ES-I3 (cell line): ENCODE measurements at regions not wholly inside any gene's neighbourhood (a gene's known extent, or its start where the extent isn't known, plus 50 kb on each side); places are given as distances from the start of the nearest gene placed in this dataset.
A peak's percentile ranks its signal among the peaks of the same experiment; 100 is the strongest.
"Not testable (repeated sequence)": the region's sequence is repeated elsewhere in the genome, so short reads cannot be mapped to it uniquely, and the experiment has no call there.

Source experiments
- H3K36me3 ChIP-seq: 2 replicates; pipeline ENCODE4 v1.6.1; 2013; ENCODE audit warnings: mild to moderate bottlenecking, low read length, control low read depth, moderate library complexity; ENCODE audit not compliant: insufficient read depth
- H3K4me1 ChIP-seq: 2 replicates; pipeline ENCODE4 v1.6.1; 2013; ENCODE audit warnings: mild to moderate bottlenecking, control low read depth, low read length; ENCODE audit not compliant: insufficient read depth
- H3K9ac ChIP-seq: 2 replicates; pipeline ENCODE4 v1.6.1; 2013; ENCODE audit warnings: low read depth, mild to moderate bottlenecking, low read length, moderate library complexity
- H3K9me3 ChIP-seq: 2 replicates; pipeline ENCODE4 v1.6.1; 2013; ENCODE audit warnings: mild to moderate bottlenecking, low read length, moderate library complexity; ENCODE audit not compliant: control insufficient read depth, insufficient read depth

DNA sequence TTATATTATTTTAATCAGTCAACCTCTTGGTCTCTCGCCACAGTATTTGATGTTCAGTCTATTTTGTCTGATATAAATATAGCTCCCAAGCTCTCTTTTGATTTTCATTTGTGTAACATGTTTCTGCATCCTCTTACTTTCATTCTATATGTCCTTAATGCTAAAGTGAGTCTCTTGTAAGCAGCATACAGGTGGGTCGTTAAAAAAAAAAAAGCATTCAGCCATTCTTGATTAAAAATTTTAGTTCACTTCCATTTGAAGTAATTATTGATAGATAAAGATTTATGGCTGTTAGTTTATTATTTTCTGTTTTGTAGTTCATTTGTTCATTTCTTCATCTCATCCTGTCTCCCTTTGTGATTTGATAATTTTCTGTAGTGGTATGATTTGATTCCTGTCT, 229.1 kb downstream of the GUCY2F start:
- H3K9me3 ChIP-seq: peaks cover 5% of the 10 kb centered on the region
- no peaks in the 10 kb centered on the region for H3K4me1 ChIP-seq
- H3K36me3 ChIP-seq: no peaks in the 10 kb centered on the region
- no peak overlapping the region for H3K9ac ChIP-seq

DNA sequence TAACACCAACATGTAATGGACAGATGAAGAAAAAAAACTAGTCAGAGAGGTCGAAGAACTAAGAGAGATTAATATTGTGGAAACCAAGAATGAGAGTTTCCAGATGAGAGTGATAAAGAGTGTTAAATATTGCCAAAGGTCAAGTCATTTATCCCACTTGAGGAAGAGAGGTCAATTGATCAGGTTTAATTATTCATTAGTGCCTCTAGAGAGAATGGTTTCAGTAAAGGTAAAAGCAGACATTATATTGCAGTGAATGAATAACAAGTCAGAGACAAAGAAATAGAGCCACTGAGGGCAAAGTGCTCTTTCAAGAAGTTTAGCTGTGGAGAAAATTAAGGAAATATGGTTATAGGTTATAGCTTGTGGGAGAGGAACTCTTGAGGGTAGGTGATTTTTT, 263.1 kb downstream of the GUCY2F start:
- Histone ChIP-seq H3K9ac (no peak overlapping the region), H3K4me1 (no peaks in the 10 kb centered on the region), H3K36me3 (no peaks in the 10 kb centered on the region), H3K9me3 (no peaks in the 10 kb centered on the region; the same call in 1 of the 2 replicates)

DNA sequence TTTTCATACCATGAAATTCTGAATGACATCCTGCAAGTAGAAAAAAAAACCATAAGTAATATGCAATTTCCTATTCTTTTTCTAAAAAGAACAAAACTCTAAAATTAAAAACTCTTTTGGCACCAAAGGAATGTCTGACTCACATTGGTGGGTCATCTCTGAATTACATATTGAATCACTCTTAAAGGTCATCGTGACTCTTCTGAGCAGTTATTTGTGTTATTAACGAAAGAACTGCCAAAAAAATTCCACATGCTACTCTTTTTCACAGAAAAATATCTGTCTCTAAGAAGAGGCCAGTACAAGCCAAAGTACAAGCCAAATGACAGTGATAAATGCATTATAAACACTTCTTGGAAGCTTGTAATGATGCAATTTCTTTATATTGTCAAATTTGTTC, 282.2 kb downstream of the GUCY2F start:
- Histone ChIP-seq H3K9me3 (no peaks in the 10 kb centered on the region; the same call in 1 of the 2 replicates), H3K4me1 (peaks cover 7% of the 10 kb centered on the region; the same call in 1 of the 2 replicates), H3K36me3 (no peaks in the 10 kb centered on the region), H3K9ac (no peak overlapping the region)

DNA sequence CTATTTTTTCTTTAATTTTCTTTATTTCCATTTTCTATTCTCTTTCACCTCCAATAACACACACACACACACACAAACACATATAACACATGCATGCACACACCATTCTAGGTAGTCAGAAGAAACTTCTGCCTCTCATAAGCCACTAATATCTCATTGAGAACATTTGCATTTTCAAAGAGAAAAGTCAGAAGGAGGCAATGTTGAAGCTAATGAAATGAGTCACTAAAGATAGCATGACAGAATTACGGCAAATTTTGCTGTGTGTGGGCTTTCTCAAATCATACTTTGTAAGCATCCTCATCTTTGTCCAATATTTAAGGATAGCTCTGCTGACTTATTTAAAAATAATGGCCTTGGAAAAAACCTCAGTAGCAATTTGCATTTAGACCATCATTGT, 291.3 kb downstream of the GUCY2F start:
- Histone ChIP-seq H3K9me3 (peaks cover 3% of the 10 kb centered on the region), H3K9ac (no peak overlapping the region), H3K4me1 (peaks cover 36% of the 10 kb centered on the region), H3K36me3 (no peaks in the 10 kb centered on the region)

DNA sequence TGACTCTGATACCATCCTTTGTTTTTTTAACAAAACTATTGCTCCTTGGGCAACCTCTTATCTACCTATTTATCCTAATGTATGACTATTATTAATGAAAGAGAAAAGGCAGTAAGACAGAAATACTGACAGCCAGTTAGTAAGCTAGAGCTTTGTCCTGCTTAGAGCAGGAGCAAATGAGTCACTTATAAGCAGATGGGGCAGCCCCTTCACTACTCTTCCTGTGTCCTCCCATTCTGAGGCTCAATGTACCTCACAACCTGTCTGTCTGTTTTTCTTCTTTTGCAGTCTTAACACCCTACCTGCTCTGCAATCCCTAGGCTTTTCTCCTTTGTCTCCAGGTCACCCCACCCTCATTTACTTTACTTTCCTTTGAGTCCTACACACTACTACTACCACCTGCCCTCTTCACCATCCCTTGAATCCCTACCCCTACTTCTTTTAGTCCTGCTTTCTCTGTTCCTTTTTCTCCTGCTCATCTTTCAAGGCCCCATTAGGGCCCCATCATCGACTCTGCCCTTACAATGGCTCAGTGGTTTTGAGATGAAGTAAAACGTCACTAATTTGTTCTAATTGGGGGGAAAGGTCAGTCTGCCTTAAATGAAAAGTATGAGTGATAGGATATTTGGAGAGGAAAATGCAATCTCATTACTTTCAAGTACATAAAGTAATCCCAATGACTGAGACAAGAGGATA, 294.3 kb downstream of the GUCY2F start:
- H3K9me3 ChIP-seq: peaks cover 3% of the 10 kb centered on the region; the same call in 1 of the 2 replicates
- peaks cover 46% of the 10 kb centered on the region for H3K4me1 ChIP-seq
- H3K36me3 ChIP-seq: no peaks in the 10 kb centered on the region
- H3K9ac ChIP-seq: no peak overlapping the region

DNA sequence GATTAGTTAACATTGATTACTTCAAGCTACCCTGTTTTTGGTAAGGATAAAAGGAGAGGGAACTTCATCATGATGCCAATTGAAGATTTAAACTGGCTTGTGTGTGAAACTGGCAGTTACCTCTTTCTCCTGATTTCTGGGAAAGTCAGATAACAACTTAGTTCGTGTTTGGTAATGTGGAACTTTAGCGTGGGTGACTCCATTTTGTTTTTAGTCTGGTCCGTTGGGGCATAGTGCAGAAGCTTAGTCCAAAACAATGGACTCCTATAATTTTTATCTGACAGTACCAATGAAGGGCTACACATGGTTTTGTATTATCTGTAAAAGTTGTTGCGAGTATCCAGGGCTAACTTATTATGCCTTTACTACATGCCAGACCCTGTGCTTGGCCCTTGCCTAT, 294.9 kb downstream of the GUCY2F start:
- Histone ChIP-seq H3K9ac (no peak overlapping the region), H3K9me3 (peaks cover 3% of the 10 kb centered on the region; the same call in 1 of the 2 replicates), H3K36me3 (no peaks in the 10 kb centered on the region), H3K4me1 (peaks cover 46% of the 10 kb centered on the region)

DNA sequence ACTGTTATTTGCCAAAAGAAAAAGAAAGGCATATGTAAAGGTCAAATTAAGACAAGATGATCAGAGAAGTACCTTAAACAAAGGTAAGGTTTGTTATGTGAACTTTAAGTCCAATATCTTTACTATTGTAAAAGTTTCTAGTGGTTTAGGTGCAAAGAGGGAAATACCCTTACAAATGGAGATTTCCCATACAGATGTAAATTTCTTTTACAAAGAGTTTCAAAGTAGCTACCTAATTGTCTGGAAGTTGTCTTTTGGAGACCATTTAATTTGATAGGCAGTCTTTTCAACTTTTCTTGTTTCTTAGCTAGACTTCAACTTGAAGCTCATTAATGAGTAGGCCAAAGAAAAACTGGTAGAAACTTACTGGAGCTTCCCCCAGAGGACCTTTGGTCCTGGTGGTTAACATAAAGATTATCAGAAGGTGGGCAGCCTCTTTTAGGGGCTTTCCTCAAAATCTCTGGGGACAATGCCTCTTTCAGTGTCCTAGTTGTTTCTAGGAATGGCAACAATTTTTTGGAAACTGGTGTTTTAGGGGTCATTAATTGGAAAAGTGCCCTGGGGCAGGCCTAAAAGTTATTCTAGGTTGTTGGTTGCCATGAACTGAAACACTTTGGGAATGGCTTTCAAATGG, 297.3 kb downstream of the GUCY2F start:
- H3K4me1 ChIP-seq: peaks cover 46% of the 10 kb centered on the region
- no peaks in the 10 kb centered on the region for H3K9me3 ChIP-seq
- peak overlapping the region; percentile 16; the same call in 1 of the 2 replicates for H3K9ac ChIP-seq

DNA sequence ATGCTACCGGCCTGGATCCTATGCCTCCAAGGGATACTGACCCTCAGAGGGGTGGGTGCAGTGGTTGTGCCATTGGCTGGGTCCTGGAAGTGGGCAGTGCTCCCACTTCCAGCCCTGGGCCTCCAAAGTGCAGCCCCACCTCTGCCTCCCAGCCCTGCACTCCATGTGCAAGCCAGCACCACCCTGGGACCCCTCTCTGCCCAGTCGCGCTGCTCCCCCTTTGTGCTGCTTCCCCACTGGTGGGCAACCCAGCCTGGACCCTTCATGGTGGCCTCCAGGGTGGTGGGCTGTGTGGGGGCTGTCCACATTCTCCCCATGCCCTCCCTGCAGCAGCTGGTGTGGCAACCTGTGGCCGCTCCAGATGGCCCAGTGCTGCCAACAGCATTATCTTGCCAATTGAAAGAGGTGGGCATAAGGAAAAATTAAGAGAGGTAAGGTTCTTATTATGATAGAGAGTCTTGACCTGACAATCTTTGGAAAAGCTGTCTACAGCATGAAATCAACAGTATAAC, 309.7 kb downstream of the GUCY2F start:
- Histone ChIP-seq H3K9ac (no peak overlapping the region), H3K9me3 (0 out of 2 replicates have a peak, but pooled peaks cover 4% of the 10 kb centered on the region), H3K4me1 (no peaks in the 10 kb centered on the region), H3K36me3 (no peaks in the 10 kb centered on the region)

More for the DNA sequence above, 297.3 kb downstream of the GUCY2F start:
- no peaks in the 10 kb centered on the region for H3K36me3 ChIP-seq

DNA sequence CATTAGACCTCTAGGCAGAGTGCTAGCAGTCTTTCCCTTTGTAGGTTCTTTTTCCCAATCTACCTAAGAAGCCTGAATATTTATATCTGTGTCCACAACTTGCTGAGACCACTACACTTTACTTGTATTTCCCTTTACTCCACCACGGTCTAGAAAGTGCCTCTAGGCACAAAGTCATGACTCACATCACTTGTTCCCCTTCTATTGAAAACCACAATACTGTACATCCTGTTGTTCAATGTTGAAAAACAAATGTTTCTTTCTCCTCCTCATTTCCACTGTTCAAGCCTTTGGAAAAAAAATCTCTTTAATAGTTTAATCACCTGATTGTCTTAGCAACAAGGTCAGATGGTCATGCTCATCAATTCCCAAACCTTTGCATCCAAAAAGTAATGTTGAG, 326.7 kb downstream of the GUCY2F start:
- H3K9me3 ChIP-seq: peaks cover 26% of the 10 kb centered on the region
- H3K9ac ChIP-seq: no peak overlapping the region
- no peaks in the 10 kb centered on the region for H3K4me1 ChIP-seq
- H3K36me3 ChIP-seq: no peaks in the 10 kb centered on the region

DNA sequence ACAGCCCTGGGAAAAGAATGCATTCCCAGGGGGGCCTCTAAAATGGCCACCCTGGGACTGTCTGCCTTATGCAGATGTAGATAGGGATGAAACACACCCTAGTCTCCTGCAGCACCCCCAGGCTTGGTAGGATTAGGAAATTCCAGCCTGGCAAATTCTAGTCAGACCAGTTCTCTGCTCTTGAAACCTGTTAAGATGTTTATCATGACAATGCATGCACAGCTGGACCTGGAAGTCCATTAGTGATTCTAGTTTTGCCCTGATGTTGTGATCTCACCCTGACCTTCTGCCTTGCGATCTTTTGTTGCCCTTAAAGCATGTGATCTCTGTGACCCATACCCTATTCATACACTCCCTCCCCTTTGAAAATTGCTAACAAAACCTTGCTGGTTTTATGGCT, 337.7 kb downstream of the GUCY2F start:
- H3K9ac ChIP-seq, H3K4me1 ChIP-seq, H3K36me3 ChIP-seq: not testable (repeated sequence)
- peaks cover 28% of the 10 kb centered on the region for H3K9me3 ChIP-seq

DNA sequence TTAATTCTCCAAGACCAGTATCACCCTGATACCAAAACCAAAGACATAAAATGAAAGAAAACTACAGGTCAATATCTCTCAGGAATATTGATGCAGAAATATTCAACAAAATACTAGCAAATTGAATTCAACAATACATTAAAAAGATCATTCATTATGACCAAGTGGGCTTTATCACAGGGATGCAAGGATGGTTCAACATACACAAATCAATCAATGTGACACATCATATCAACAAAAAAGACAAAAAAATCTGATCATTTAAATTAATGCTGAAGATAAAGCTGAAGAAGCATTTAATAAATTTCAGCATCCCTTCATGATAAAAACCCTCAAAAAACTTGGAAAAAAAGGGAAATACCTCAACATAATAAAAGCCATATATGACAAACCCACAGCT, 341.4 kb downstream of the GUCY2F start:
- Histone ChIP-seq H3K4me1 (no peaks in the 10 kb centered on the region), H3K9ac (no peak overlapping the region), H3K36me3 (no peaks in the 10 kb centered on the region), H3K9me3 (peaks cover 25% of the 10 kb centered on the region)

DNA sequence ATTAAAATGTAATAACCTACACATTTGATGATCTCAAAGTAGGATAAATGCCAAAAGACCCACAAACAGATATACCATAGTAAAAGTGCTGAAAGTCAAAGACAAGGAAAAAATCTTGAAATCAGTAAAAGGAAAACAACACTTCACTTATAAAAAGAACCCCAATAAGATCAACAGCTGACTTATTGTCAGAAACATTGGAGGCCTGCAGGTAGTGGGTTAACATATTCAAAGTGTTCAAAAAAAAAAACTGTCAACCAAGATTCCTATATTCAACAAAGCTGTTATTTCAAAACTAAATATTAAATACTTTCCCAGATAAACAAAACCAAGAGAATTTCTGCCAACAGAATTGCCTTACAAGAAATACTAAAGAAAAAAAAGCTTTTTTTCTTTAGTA, 347.1 kb downstream of the GUCY2F start:
- no peaks in the 10 kb centered on the region for H3K4me1 ChIP-seq
- H3K36me3 ChIP-seq: no peaks in the 10 kb centered on the region; the same call in 1 of the 2 replicates
- no peak overlapping the region for H3K9ac ChIP-seq
- peaks cover 17% of the 10 kb centered on the region for H3K9me3 ChIP-seq

DNA sequence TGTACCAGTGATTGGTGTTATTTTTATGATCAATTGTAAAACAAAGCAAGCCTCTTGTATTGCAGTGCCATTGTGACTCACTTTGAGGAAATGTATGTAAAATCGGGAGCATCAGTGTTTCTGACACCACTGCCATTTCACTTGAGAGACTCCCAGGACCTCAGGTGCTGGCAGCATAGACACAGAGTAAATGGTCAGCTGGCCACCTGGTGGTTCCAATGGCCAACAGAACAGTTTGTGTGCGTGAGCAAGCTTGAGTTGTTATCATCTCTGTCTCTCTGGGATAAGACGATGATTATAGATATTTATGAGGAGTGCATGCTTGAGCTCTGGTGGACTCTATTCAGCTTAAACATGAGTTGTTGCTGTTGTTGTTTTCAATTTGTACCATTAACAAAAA, 356.6 kb downstream of the GUCY2F start:
- H3K36me3 ChIP-seq: no peaks in the 10 kb centered on the region

DNA sequence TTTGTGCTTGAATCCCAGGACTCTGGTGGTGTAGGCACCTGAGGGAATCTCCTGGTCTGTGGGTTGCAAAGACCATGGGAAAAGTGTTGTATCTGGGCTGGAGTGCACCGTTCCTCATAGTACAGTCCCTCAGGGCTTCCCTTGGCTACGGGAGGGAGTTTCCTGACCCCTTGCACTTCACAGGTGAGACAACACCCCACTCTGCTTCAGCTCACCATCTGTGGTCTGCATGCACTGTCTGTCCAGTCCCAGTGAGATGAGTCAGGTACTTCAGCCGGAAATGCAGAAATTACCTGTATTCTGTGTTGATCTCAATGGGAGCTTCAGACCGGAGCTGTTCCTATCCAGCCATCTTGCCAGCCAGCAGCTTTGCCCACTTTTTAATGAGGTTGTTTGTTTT, 353.0 kb upstream of the IRS4 start:
- Histone ChIP-seq H3K9ac (no peak overlapping the region), H3K36me3 (no peaks in the 10 kb centered on the region), H3K4me1 (no peaks in the 10 kb centered on the region), H3K9me3 (no peaks in the 10 kb centered on the region)

More for the DNA sequence above, 356.6 kb downstream of the GUCY2F start:
- Histone ChIP-seq H3K9me3 (peaks cover 2% of the 10 kb centered on the region), H3K4me1 (no peaks in the 10 kb centered on the region), H3K9ac (no peak overlapping the region)

DNA sequence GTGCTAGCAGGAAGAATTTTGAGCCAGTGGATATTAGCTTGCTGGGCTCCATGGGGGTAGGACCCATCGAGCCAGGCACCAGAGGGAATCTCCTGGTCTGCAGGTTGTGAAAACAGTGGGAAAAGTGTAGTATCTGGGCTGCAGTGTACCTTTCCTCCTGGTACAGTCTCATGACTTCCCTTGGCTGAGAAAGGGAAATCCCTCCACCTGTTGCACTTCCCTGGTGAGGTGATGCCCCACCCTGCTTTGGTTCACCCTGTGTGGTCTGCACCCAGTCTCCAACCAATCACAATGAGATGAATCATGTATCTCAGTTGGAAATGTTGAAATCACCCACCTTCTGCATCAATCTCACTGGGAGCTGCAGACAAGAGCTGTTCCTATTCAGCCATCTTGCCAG, 341.4 kb upstream of the IRS4 start:
- no peak overlapping the region for H3K9ac ChIP-seq
- no peaks in the 10 kb centered on the region for H3K36me3 ChIP-seq
- no peaks in the 10 kb centered on the region for H3K4me1 ChIP-seq
- H3K9me3 ChIP-seq: no peaks in the 10 kb centered on the region
